K562 (cell line): ENCODE measurements at regions not wholly inside any gene's neighbourhood (a gene's known extent, or its start where the extent isn't known, plus 50 kb on each side); places are given as distances from the start of the nearest gene placed in this dataset. TPM values are rescaled to one million over a fixed set of nuclear protein-coding genes. Genes with fewer than 3 reads are reported as not detected.

Experiments
- CEBPG ChIP-seq, 3 experiments: fragments of 200-800 bp in 1 of 3; sonication (Bioruptor generic) in 1 of 3; sonication (generic) in 1 of 3; formaldehyde crosslinking in 1 of 3; IDR thresholded peaks in 2 of 3; conservative IDR thresholded peaks in 1 of 3; 2 replicates each; pipeline versions ENCODE4 v1.6.1 to v1.8.0; 2016 to 2022; ENCODE audit warnings: missing compliant biosample characterization in 2 of 3, missing genetic modification characterization in 2 of 3, mild to moderate bottlenecking in 1 of 3, missing genetic modification reagents in 1 of 3
- ETV1 ChIP-seq: fragments of 450-650 bp; conservative IDR thresholded peaks from 2 replicates; pipeline ENCODE4 v1.6.1; 2016; ENCODE audit warnings: missing genetic modification characterization, control low read depth, low read depth, missing compliant biosample characterization
- HNRNPL ChIP-seq: fragments of 200-400 bp; formaldehyde crosslinking; IDR thresholded peaks from 2 replicates; pipeline ENCODE4 v1.6.1; 2017; ENCODE audit warnings: low read depth, mild to moderate bottlenecking, low read length
- JUN ChIP-seq, 2 experiments: sonication (generic) in 1 of 2; formaldehyde crosslinking in 1 of 2; IDR thresholded peaks; 2 replicates each; pipeline versions ENCODE4 v1.6.1 to v1.8.0; 2012 to 2022; ENCODE audit warnings: borderline replicate concordance in 2 of 2, mild to moderate bottlenecking in 2 of 2, improper control_type of control experiment in 1 of 2, low read depth in 1 of 2, low read length in 1 of 2, missing genetic modification reagents in 1 of 2
- RFX1 ChIP-seq: fragments of 450-650 bp; IDR thresholded peaks from 2 replicates; pipeline ENCODE4 v1.6.1; 2016; ENCODE audit warnings: mild to moderate bottlenecking, moderate library complexity
- ZNF561 ChIP-seq: fragments of 450-650 bp; formaldehyde crosslinking; conservative IDR thresholded peaks from 2 replicates; pipeline ENCODE4 v1.4.0; 2020; ENCODE audit warnings: mild to moderate bottlenecking, moderate library complexity
- ZNF584 ChIP-seq: fragments of 200-800 bp; sonication (Bioruptor generic); IDR thresholded peaks from 2 replicates; pipeline ENCODE4 v1.6.1; 2016; ENCODE audit warnings: low read depth, mild to moderate bottlenecking, missing genetic modification characterization, missing compliant biosample characterization
- small RNA-seq: library from RNA; depleted of rRNA; stranded (forward); fragments of <200 nt; gene quantifications from one replicate; pipeline ENCODE3, GENCODE V24; 2014
- TF ChIP-seq, protein P1 (sequence below): fragments of 450-650 bp; formaldehyde crosslinking; conservative IDR thresholded peaks from 2 replicates; pipeline ENCODE4 v1.4.0; 2022; ENCODE audit warnings: mild to moderate bottlenecking, missing genetic modification characterization
- TF ChIP-seq, protein P2 (sequence below): fragments of 450-650 bp; IDR thresholded peaks from 2 replicates; pipeline ENCODE4 v1.6.1; 2017; ENCODE audit warnings: antibody characterized with exemption, mild to moderate bottlenecking
- TF ChIP-seq, protein P3 (sequence below): fragments of 450-650 bp; conservative IDR thresholded peaks from 2 replicates; pipeline ENCODE4 v1.6.1; 2016; ENCODE audit warnings: missing genetic modification characterization, low read depth, mild to moderate bottlenecking, control low read depth, missing compliant biosample characterization

DNA sequence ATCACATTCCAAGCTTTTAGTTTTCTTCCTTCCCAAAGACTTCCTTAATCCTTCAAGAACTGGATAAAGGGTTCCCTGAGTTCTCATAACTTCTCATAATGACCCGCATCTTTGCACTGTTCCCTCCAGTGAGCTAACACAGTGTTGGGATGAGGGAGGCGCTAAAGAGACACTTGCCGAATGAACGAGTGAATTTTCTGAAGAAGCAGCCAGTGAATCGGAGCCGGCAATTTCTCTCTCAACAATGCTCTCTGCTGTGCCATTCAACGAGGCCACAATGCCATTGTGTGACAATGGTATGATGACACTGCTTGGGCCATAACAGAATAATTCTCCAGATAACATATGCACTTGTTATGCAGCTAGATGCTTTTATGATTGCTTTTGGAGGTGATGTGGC is 51.4 kb upstream of the ZFP42 start (continued):
- TF ChIP-seq, protein P1, sequence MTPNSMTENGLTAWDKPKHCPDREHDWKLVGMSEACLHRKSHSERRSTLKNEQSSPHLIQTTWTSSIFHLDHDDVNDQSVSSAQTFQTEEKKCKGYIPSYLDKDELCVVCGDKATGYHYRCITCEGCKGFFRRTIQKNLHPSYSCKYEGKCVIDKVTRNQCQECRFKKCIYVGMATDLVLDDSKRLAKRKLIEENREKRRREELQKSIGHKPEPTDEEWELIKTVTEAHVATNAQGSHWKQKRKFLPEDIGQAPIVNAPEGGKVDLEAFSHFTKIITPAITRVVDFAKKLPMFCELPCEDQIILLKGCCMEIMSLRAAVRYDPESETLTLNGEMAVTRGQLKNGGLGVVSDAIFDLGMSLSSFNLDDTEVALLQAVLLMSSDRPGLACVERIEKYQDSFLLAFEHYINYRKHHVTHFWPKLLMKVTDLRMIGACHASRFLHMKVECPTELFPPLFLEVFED (CRISPR knock-in tag): no peak
- TF ChIP-seq ZNF584 (CRISPR knock-in tag): no peak
- TF ChIP-seq, protein P2, sequence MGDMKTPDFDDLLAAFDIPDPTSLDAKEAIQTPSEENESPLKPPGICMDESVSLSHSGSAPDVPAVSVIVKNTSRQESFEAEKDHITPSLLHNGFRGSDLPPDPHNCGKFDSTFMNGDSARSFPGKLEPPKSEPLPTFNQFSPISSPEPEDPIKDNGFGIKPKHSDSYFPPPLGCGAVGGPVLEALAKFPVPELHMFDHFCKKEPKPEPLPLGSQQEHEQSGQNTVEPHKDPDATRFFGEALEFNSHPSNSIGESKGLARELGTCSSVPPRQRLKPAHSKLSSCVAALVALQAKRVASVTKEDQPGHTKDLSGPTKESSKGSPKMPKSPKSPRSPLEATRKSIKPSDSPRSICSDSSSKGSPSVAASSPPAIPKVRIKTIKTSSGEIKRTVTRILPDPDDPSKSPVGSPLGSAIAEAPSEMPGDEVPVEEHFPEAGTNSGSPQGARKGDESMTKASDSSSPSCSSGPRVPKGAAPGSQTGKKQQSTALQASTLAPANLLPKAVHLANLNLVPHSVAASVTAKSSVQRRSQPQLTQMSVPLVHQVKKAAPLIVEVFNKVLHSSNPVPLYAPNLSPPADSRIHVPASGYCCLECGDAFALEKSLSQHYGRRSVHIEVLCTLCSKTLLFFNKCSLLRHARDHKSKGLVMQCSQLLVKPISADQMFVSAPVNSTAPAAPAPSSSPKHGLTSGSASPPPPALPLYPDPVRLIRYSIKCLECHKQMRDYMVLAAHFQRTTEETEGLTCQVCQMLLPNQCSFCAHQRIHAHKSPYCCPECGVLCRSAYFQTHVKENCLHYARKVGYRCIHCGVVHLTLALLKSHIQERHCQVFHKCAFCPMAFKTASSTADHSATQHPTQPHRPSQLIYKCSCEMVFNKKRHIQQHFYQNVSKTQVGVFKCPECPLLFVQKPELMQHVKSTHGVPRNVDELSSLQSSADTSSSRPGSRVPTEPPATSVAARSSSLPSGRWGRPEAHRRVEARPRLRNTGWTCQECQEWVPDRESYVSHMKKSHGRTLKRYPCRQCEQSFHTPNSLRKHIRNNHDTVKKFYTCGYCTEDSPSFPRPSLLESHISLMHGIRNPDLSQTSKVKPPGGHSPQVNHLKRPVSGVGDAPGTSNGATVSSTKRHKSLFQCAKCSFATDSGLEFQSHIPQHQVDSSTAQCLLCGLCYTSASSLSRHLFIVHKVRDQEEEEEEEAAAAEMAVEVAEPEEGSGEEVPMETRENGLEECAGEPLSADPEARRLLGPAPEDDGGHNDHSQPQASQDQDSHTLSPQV: no peak
- TF ChIP-seq, protein P3, sequence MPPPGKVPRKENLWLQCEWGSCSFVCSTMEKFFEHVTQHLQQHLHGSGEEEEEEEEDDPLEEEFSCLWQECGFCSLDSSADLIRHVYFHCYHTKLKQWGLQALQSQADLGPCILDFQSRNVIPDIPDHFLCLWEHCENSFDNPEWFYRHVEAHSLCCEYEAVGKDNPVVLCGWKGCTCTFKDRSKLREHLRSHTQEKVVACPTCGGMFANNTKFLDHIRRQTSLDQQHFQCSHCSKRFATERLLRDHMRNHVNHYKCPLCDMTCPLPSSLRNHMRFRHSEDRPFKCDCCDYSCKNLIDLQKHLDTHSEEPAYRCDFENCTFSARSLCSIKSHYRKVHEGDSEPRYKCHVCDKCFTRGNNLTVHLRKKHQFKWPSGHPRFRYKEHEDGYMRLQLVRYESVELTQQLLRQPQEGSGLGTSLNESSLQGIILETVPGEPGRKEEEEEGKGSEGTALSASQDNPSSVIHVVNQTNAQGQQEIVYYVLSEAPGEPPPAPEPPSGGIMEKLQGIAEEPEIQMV (tag): no peak
- TF ChIP-seq ZNF561 (CRISPR knock-in tag): no peak
- no peak for TF ChIP-seq HNRNPL
- TF ChIP-seq JUN (IDR thresholded peaks at IDR 0.05; ENCODE audit: borderline replicate concordance, low read depth, low read length): no peak
- TF ChIP-seq JUN (CRISPR knock-in tag; IDR thresholded peaks at IDR 0.05; ENCODE audit: borderline replicate concordance): no peak
- TF ChIP-seq ETV1 (tag): no peak
- TF ChIP-seq RFX1: no peak
- TF ChIP-seq CEBPG (CRISPR knock-in tag; IDR thresholded peaks at IDR 0.05): no peak
- no peak for TF ChIP-seq CEBPG (tag; conservative IDR thresholded peaks at IDR 0.05 in 1 of 2, IDR thresholded peaks at IDR 0.05 in 1 of 2)

Small RNA genes lying in the stretch of these regions (small RNA-seq; reads per million reads assigned to genes)
- not detected for gene MRPS36P2
